ENCODE measurements at regions not wholly inside any gene's neighbourhood (a gene's known extent, or its start where the extent isn't known, plus 50 kb on each side); places are given as distances from the start of the nearest gene placed in this dataset.

DNA sequence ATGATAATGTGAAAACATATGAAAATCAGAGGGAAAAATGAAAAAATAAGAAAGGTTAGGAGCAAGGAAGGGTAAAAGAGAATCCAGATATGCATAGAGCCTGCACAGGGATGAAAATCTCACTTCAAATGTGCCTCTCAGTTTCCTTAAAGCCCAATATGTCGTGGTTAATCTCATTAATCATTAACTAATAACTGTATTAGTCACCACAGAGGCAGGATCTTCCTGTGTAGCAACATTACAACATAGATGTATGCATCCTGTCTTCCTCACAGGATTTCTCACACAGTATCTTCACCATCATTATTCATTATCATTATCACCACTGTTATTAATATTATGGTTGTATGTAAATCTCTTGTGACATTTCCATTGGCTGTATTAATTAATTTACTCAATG lies 361.2 kb upstream of the SOX11 start:
- DNase-seq (ENCODE audit: extremely low spot score): no peak
- intact Hi-C loops (cut with DNase I): no loop called here
- H3K27ac ChIP-seq (replicated peaks in 1 of 4): no peak overlapping the region
- H3K4me1 ChIP-seq: no peaks in the 10 kb centered on the region
- no peaks in the 10 kb centered on the region for H3K9me3 ChIP-seq
- H3K4me3 ChIP-seq: no peak overlapping the region
- TF ChIP-seq POLR2A (IDR thresholded peaks at IDR 0.05; ENCODE audit: low read depth) (no peak), POLR2AphosphoS5 (IDR thresholded peaks at IDR 0.05) (no peak), EP300 (IDR thresholded peaks at IDR 0.05) (no peak), CTCF (IDR thresholded peaks at IDR 0.05) (no peak)
- H3K36me3 ChIP-seq: no peaks in the 10 kb centered on the region
- 55% methylated on average over 1 of the region's 1 CpG for WGBS
- no peaks in the 10 kb centered on the region for H3K27me3 ChIP-seq

- intact Hi-C loops (cut with DNase I): no loop called here
Observed at GRCh38 chr2:5332925-5333324, 359.3 kb upstream of the SOX11 start.

DNA sequence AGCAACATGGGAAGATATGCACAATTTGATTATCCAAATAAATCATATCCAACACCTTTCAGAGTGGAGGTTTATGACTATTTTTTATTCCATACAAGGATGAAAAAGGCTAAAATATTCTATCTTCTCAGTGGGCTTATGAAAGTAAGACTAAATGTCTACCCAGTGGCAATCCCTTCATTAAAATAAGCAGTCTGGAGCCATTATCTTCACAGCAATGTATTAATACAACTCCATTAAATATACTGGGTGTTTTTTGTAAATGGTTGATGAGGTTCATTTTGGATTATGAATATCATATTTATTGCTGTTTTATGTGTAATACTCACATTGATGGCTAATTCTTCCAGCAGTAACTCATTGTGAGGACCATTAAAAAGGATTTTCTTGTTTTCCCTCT lies 352.7 kb upstream of the SOX11 start:
- no peak for TF ChIP-seq EP300 (IDR thresholded peaks at IDR 0.05)
- no peaks in the 10 kb centered on the region for H3K27me3 ChIP-seq
- DNase-seq (ENCODE audit: extremely low spot score): no peak
- no peak overlapping the region for H3K4me3 ChIP-seq
- intact Hi-C loops (cut with DNase I): no loop called here
- no peaks in the 10 kb centered on the region for H3K9me3 ChIP-seq
- H3K36me3 ChIP-seq: no peaks in the 10 kb centered on the region
- H3K4me1 ChIP-seq: no peaks in the 10 kb centered on the region
- H3K27ac ChIP-seq (replicated peaks in 1 of 4): no peak overlapping the region

More at GRCh38 chr2:5332925-5333324, 359.3 kb upstream of the SOX11 start:
- no peak for DNase-seq (ENCODE audit: extremely low spot score)
- H3K9me3 ChIP-seq: no peaks in the 10 kb centered on the region
- H3K4me1 ChIP-seq: no peaks in the 10 kb centered on the region
- H3K36me3 ChIP-seq: no peaks in the 10 kb centered on the region
- no peak for TF ChIP-seq EP300 (IDR thresholded peaks at IDR 0.05)
- no peak for TF ChIP-seq POLR2AphosphoS5 (IDR thresholded peaks at IDR 0.05)
- H3K27ac ChIP-seq (replicated peaks in 1 of 4): no peak overlapping the region
- H3K27me3 ChIP-seq: no peaks in the 10 kb centered on the region
- WGBS: 79% methylated on average over 3 of the region's 3 CpGs
- no peak overlapping the region for H3K4me3 ChIP-seq

- TF ChIP-seq POLR2AphosphoS5 (IDR thresholded peaks at IDR 0.05): no peak
- H3K9me3 ChIP-seq: no peaks in the 10 kb centered on the region
- H3K27ac ChIP-seq (replicated peaks in 1 of 4): no peak overlapping the region
- 68% methylated on average over 6 of the region's 6 CpGs for WGBS
- no peak for DNase-seq (ENCODE audit: extremely low spot score)
- H3K4me1 ChIP-seq: no peaks in the 10 kb centered on the region
- H3K27me3 ChIP-seq: no peaks in the 10 kb centered on the region
- no peak overlapping the region for H3K4me3 ChIP-seq
- intact Hi-C loops (cut with DNase I): no loop called here
- H3K36me3 ChIP-seq: no peaks in the 10 kb centered on the region
Observed at GRCh38 chr2:5343785-5344335, 348.3 kb upstream of the SOX11 start.

- Histone ChIP-seq H3K36me3 (no peaks in the 10 kb centered on the region), H3K27me3 (no peaks in the 10 kb centered on the region), H3K4me3 (no peak overlapping the region), H3K4me1 (no peaks in the 10 kb centered on the region), H3K27ac (replicated peaks in 1 of 4) (no peak overlapping the region), H3K9me3 (no peaks in the 10 kb centered on the region)
- intact Hi-C loops (cut with DNase I): no loop called here
- 93% methylated on average over 2 of the region's 2 CpGs for WGBS
- DNase-seq (ENCODE audit: extremely low spot score): no peak
- TF ChIP-seq CTCF (IDR thresholded peaks at IDR 0.05) (no peak), POLR2A (IDR thresholded peaks at IDR 0.05; ENCODE audit: low read depth) (no peak), EP300 (IDR thresholded peaks at IDR 0.05) (no peak), POLR2AphosphoS5 (IDR thresholded peaks at IDR 0.05) (no peak)
Observed at GRCh38 chr2:5352286-5352685, 339.9 kb upstream of the SOX11 start.

DNA sequence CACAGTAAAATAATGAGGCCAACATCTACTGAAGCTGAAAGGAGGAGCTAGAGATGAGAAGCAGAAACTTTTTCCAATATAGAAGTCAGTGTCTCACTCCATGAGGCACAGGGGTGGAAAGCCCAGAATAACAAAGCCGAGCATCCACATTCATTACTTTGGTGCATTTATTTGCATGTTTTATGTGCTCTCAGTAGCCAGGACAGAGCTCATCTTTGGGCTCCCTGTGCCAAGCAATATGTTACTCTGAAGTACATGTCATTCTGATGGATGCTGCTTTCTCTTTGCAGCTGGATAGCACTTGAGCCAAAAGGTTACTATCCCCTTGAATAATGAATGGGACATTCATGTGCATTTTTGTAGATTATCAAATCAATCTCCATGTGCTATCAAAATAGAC lies 338.6 kb upstream of the SOX11 start:
- no peak for DNase-seq (ENCODE audit: extremely low spot score)
- Histone ChIP-seq H3K27me3 (no peaks in the 10 kb centered on the region), H3K27ac (replicated peaks in 1 of 4) (no peak overlapping the region), H3K4me1 (no peaks in the 10 kb centered on the region), H3K9me3 (no peaks in the 10 kb centered on the region), H3K36me3 (no peaks in the 10 kb centered on the region), H3K4me3 (no peak overlapping the region)
- no peak for TF ChIP-seq EP300 (IDR thresholded peaks at IDR 0.05)
- 60% methylated on average over 1 of the region's 1 CpG for WGBS
- intact Hi-C loops (cut with DNase I): no loop called here

GRCh38 chr2:5359397-5359796 lies 332.8 kb upstream of the SOX11 start:
- no peaks in the 10 kb centered on the region for H3K27me3 ChIP-seq
- 72% methylated on average over 6 of the region's 6 CpGs for WGBS
- H3K4me3 ChIP-seq: no peak overlapping the region
- TF ChIP-seq CTCF (IDR thresholded peaks at IDR 0.05) (no peak), POLR2A (IDR thresholded peaks at IDR 0.05; ENCODE audit: low read depth) (no peak), POLR2AphosphoS5 (IDR thresholded peaks at IDR 0.05) (no peak)
- no peaks in the 10 kb centered on the region for H3K9me3 ChIP-seq
- no peaks in the 10 kb centered on the region for H3K36me3 ChIP-seq
- intact Hi-C loops (cut with DNase I): no loop called here
- no peaks in the 10 kb centered on the region for H3K4me1 ChIP-seq
- peak; percentile 5 for DNase-seq (ENCODE audit: extremely low spot score)
- H3K27ac ChIP-seq (replicated peaks in 1 of 4): no peak overlapping the region
